Activated CD4-positive, alpha-beta T cell treated with anti-CD3 and anti-CD28 coated beads, Interleukin-10, Interleukin-2, amounts not matched to agents 100 ng/mL and 50 ng/mL, durations not matched to agents 16 hours and 8 hours (primary cell): ENCODE measurements at regions not wholly inside any gene's neighbourhood (a gene's known extent, or its start where the extent isn't known, plus 50 kb on each side); places are given as distances from the start of the nearest gene placed in this dataset.
A peak's percentile ranks its signal among the peaks of the same experiment; 100 is the strongest.

ENCODE experiments used
- DNase-seq: peaks from one replicate; pipeline ENCODE4 v3.0.0-alpha.2; 2020

- no peak for DNase-seq
Measured at GRCh38 chr16:54467398-54467797, 180.8 kb upstream of the IRX3 start.

GRCh38 chr16:54466233-54466632 lies 179.6 kb upstream of the IRX3 start:
- DNase-seq, result no peak

GRCh38 chr16:54465063-54465462 lies 178.5 kb upstream of the IRX3 start:
- no peak for DNase-seq

GRCh38 chr16:54462771-54463170 lies 176.2 kb upstream of the IRX3 start:
- DNase-seq, result no peak

- no peak for DNase-seq
Measured at GRCh38 chr16:54462151-54462651, 175.6 kb upstream of the IRX3 start.

- no peak for DNase-seq
Measured at GRCh38 chr16:54460263-54460860, 173.8 kb upstream of the IRX3 start.

- DNase-seq, result no peak
Measured at GRCh38 chr16:54459509-54460262, 173.1 kb upstream of the IRX3 start.

GRCh38 chr16:54458923-54459322 lies 172.3 kb upstream of the IRX3 start:
- DNase-seq, result no peak

GRCh38 chr16:54456291-54456690 lies 169.7 kb upstream of the IRX3 start:
- DNase-seq, result no peak

GRCh38 chr16:54455030-54455725 lies 168.6 kb upstream of the IRX3 start:
- no peak for DNase-seq

- peak; percentile 2 for DNase-seq
Measured at GRCh38 chr16:54454616-54455015, 168.0 kb upstream of the IRX3 start.

- no peak for DNase-seq
Measured at GRCh38 chr16:54453871-54454270, 167.3 kb upstream of the IRX3 start.

GRCh38 chr16:54447576-54448440 lies 161.2 kb upstream of the IRX3 start:
- DNase-seq, result peak; percentile 34

GRCh38 chr16:54446639-54447038 lies 160.1 kb upstream of the IRX3 start:
- no peak for DNase-seq

- DNase-seq, result no peak
Measured at GRCh38 chr16:54444851-54445458, 158.4 kb upstream of the IRX3 start.

GRCh38 chr16:54443839-54444238 lies 157.3 kb upstream of the IRX3 start:
- DNase-seq, result no peak

GRCh38 chr16:54443352-54443751 lies 156.8 kb upstream of the IRX3 start:
- no peak for DNase-seq

- no peak for DNase-seq
Measured at GRCh38 chr16:54442864-54443263, 156.3 kb upstream of the IRX3 start.

- DNase-seq, result no peak
Measured at GRCh38 chr16:54438469-54438868, 151.9 kb upstream of the IRX3 start.

GRCh38 chr16:54437921-54438320 lies 151.3 kb upstream of the IRX3 start:
- DNase-seq, result no peak

- no peak for DNase-seq
Measured at GRCh38 chr16:54437401-54437800, 150.8 kb upstream of the IRX3 start.

GRCh38 chr16:54436346-54436745 lies 149.8 kb upstream of the IRX3 start:
- no peak for DNase-seq

GRCh38 chr16:54434859-54435258 lies 148.3 kb upstream of the IRX3 start:
- DNase-seq, result no peak
